SK-N-SH (cell line): ENCODE measurements at regions not wholly inside any gene's neighbourhood (a gene's known extent, or its start where the extent isn't known, plus 50 kb on each side); places are given as distances from the start of the nearest gene placed in this dataset.

Source experiments
- EZH2phosphoT487 ChIP-seq: fragments of 200-600 bp; sonication (generic); IDR thresholded peaks from 2 replicates; pipeline ENCODE4 v1.6.1; 2017; ENCODE audit warnings: low read depth, mixed run types, mild to moderate bottlenecking, antibody characterized with exemption, moderate library complexity, borderline replicate concordance
- GABPA ChIP-seq: IDR thresholded peaks from 2 replicates; pipeline ENCODE4 v1.4.0; 2012; ENCODE audit warnings: low read depth, mild to moderate bottlenecking
- POLR2AphosphoS5 ChIP-seq: IDR thresholded peaks from 2 replicates; pipeline ENCODE4 v1.6.1; 2012; ENCODE audit warnings: low read depth, low read length
- TF ChIP-seq, protein P1 (sequence below): fragments of 200-600 bp; sonication (generic); IDR thresholded peaks from 2 replicates; pipeline ENCODE4 v1.6.1; 2017; ENCODE audit warnings: antibody characterized with exemption, mild to moderate bottlenecking, moderate library complexity

- TF ChIP-seq POLR2AphosphoS5: no peak
- TF ChIP-seq GABPA: no peak
- no peak for TF ChIP-seq EZH2phosphoT487
- TF ChIP-seq, protein P1, sequence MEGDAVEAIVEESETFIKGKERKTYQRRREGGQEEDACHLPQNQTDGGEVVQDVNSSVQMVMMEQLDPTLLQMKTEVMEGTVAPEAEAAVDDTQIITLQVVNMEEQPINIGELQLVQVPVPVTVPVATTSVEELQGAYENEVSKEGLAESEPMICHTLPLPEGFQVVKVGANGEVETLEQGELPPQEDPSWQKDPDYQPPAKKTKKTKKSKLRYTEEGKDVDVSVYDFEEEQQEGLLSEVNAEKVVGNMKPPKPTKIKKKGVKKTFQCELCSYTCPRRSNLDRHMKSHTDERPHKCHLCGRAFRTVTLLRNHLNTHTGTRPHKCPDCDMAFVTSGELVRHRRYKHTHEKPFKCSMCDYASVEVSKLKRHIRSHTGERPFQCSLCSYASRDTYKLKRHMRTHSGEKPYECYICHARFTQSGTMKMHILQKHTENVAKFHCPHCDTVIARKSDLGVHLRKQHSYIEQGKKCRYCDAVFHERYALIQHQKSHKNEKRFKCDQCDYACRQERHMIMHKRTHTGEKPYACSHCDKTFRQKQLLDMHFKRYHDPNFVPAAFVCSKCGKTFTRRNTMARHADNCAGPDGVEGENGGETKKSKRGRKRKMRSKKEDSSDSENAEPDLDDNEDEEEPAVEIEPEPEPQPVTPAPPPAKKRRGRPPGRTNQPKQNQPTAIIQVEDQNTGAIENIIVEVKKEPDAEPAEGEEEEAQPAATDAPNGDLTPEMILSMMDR: no peak
These were observed 800.8 kb upstream of the ID2 start for GRCh38 chr2:7881063-7881462.
